NB4 (cell line): ENCODE measurements at regions not wholly inside any gene's neighbourhood (a gene's known extent, or its start where the extent isn't known, plus 50 kb on each side); places are given as distances from the start of the nearest gene placed in this dataset.

ENCODE experiments used
- CTCF ChIP-seq: IDR thresholded peaks from one replicate; pipeline ENCODE4 v1.5.1; 2012; ENCODE audit warnings: low read depth, low read length
- POLR2A ChIP-seq: IDR thresholded peaks from 2 replicates; pipeline ENCODE4 v1.6.1; 2011; ENCODE audit warnings: mild to moderate bottlenecking; ENCODE audit not compliant: insufficient read length; ENCODE audit errors: extremely low read depth

GRCh38 chr2:41267929-41268659 lies 779.7 kb upstream of the PKDCC start:
- TF ChIP-seq CTCF = no peak
- TF ChIP-seq POLR2A = no peak
